Activated B cell treated with CpG ODN at 0.5 μM for 24 hours (primary cell): ENCODE measurements at regions not wholly inside any gene's neighbourhood (a gene's known extent, or its start where the extent isn't known, plus 50 kb on each side); places are given as distances from the start of the nearest gene placed in this dataset.
"Not testable (repeated sequence)": the region's sequence is repeated elsewhere in the genome, so short reads cannot be mapped to it uniquely, and the experiment has no call there.

Experiments
- ATAC-seq: fragments of 200-7000 bp; cut with Tn5 transposase; one replicate; pipeline ENCODE4 v1.10.0; 2021; ENCODE audit warnings: low read depth, mild to moderate bottlenecking, moderate library complexity
- CTCF ChIA-PET: fragments of 350-600 bp; sonication (Branson Sonifier 250); formaldehyde crosslinking; loops from one replicate; lab custom pipeline; 2021; ENCODE audit warnings: antibody characterized with exemption; lab: Charles Lee
- POLR2A ChIA-PET: fragments of 350-600 bp; sonication (Branson Sonifier 250); formaldehyde crosslinking; loops from one replicate; lab custom pipeline; 2021; ENCODE audit warnings: antibody characterized with exemption; lab: Charles Lee
- DNase-seq: peaks from one replicate; pipeline ENCODE4 v3.0.0; 2022
- H3K27ac Mint-ChIP-seq: one replicate; pipeline ENCODE4 v1.8.0; 2020; ENCODE audit warnings: mixed read lengths
- H3K27me3 Mint-ChIP-seq: one replicate; pipeline ENCODE4 v1.8.0; 2021; ENCODE audit warnings: mixed read lengths
- H3K36me3 Mint-ChIP-seq: one replicate; pipeline ENCODE4 v1.8.0; 2021; ENCODE audit warnings: low read depth, mixed read lengths
- H3K4me1 Mint-ChIP-seq: one replicate; pipeline ENCODE4 v1.8.0; 2021; ENCODE audit warnings: mixed read lengths
- H3K4me3 Mint-ChIP-seq: one replicate; pipeline ENCODE4 v1.8.0; 2020; ENCODE audit warnings: mild to moderate bottlenecking, mixed read lengths
- H3K9me3 Mint-ChIP-seq: one replicate; pipeline ENCODE4 v1.8.0; 2020; ENCODE audit warnings: mixed read lengths
- CTCF ChIP-seq: fragments of 200-600 bp; IDR thresholded peaks from one replicate; pipeline ENCODE4 v1.8.0; 2022; ENCODE audit warnings: antibody characterized with exemption, mild to moderate bottlenecking
- intact Hi-C: fragments of 100-400 bp; cut with micrococcal nuclease; formaldehyde crosslinking; loops from one replicate; pipeline ENCODE4 v1.15.1; 2024

- intact Hi-C loops = loop anchor here (1.0 to 10.0 kb wide), 5 partner anchors 21 to 633 kb away; partner anchors contain the start of gene ARFGEF2
- Mint-ChIP-seq H3K27ac (peak overlapping the region; percentile 97), H3K27me3 (no peaks in the 10 kb centered on the region), H3K36me3 (peaks cover 30% of the 10 kb centered on the region), H3K4me1 (peaks cover 59% of the 10 kb centered on the region), H3K9me3 (no peaks in the 10 kb centered on the region), H3K4me3 (peak overlapping the region; percentile 88)
- ATAC-seq (peak; percentile 81), DNase-seq (peak; percentile 73)
- POLR2A ChIA-PET = interaction anchor here (1.8 kb wide), 1 partner anchor 19 kb away, joined by 5 read pairs; no protein-coding TSS in a partner anchor
- no peak for TF ChIP-seq CTCF
- CTCF ChIA-PET = no interaction called here
Measured at GRCh38 chr20:48359692-48360341, 468.0 kb downstream of the PREX1 start.

GRCh38 chr20:48359055-48359390 lies 468.8 kb downstream of the PREX1 start:
- CTCF ChIA-PET, ATAC-seq, DNase-seq, H3K9me3 Mint-ChIP-seq, H3K27me3 Mint-ChIP-seq: not testable (repeated sequence)
- H3K27ac Mint-ChIP-seq = peak overlapping the region; percentile 97
- peaks cover 51% of the 10 kb centered on the region for H3K4me1 Mint-ChIP-seq
- peak overlapping the region; percentile 88 for H3K4me3 Mint-ChIP-seq
- POLR2A ChIA-PET = interaction anchor here (1.8 kb wide), 1 partner anchor 19 kb away, joined by 5 read pairs; no protein-coding TSS in a partner anchor
- H3K36me3 Mint-ChIP-seq = peaks cover 22% of the 10 kb centered on the region
- intact Hi-C loops = loop anchor here (1.0 kb wide), 1 partner anchor 130 kb away; no protein-coding TSS in a partner anchor

DNA sequence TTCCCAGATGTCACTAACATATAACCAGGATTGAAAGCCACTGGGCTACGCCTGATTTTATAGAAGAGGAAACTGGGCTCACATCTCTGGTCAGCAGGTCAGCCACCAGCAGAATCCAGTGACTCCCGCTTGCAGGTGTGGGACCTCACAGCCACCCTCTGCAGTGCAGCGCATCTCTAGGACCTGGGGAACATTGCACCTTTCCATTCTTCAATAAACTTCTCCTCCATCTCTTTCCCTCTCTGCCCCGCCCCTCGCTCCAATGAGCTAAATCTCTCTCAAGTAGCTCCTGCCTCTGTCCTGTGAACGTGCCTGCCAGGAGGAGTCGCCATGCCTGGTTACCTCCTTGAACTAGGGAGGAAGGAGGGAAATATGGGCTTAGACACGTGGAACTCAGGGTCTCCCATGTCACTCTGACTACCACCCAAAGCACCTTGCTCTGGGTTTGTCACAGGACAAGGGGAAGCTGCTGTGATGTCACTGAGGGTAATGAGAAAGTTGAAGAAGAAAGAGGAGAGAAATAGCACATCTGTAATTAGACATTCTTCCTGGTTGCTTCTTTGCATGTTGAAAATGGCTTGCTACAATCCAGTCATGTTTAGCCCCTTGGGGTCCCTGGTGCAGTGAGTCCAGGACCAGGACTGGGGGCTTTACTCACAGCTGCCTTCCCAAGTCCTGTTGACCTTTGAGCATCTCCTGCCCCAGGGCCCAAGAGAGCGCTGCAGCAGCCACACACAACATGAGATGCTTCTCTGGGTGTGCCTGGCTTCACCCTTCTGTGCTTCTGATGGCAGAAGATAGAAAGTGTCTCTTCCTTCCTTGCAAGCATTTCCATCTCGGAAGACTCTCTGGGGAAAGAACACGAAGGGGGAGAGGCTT lies 469.4 kb downstream of the PREX1 start:
- POLR2A ChIA-PET = no interaction called here

GRCh38 chr20:48357714-48358113 lies 470.1 kb downstream of the PREX1 start:
- DNase-seq (no peak), ATAC-seq (no peak)
- Mint-ChIP-seq H3K9me3 (no peaks in the 10 kb centered on the region), H3K36me3 (peaks cover 14% of the 10 kb centered on the region), H3K27me3 (no peaks in the 10 kb centered on the region), H3K4me3 (no peak overlapping the region), H3K4me1 (peaks cover 45% of the 10 kb centered on the region), H3K27ac (no peak overlapping the region)
- TF ChIP-seq CTCF = no peak
- ChIA-PET POLR2A (no interaction called here), CTCF (interaction anchor here (1.0 kb wide), 1 partner anchor 14 kb away, joined by 3 read pairs; no protein-coding TSS in a partner anchor)
- intact Hi-C loops = no loop called here

More for the DNA sequence above, 469.4 kb downstream of the PREX1 start:
- no peak for TF ChIP-seq CTCF
- ATAC-seq (no peak), DNase-seq (no peak)
- peak overlapping the region; percentile 97 for H3K27ac Mint-ChIP-seq
- H3K36me3 Mint-ChIP-seq = peaks cover 18% of the 10 kb centered on the region
- H3K4me3 Mint-ChIP-seq = peak overlapping the region; percentile 88
- CTCF ChIA-PET = interaction anchor here (1.0 kb wide), 1 partner anchor 15 kb away, joined by 3 read pairs; no protein-coding TSS in a partner anchor
- H3K27me3 Mint-ChIP-seq = no peaks in the 10 kb centered on the region
- H3K9me3 Mint-ChIP-seq = no peaks in the 10 kb centered on the region
- H3K4me1 Mint-ChIP-seq = peaks cover 47% of the 10 kb centered on the region
- intact Hi-C loops = loop anchor here (1.0 kb wide), 1 partner anchor 131 kb away; no protein-coding TSS in a partner anchor

- H3K27ac Mint-ChIP-seq = no peak overlapping the region
- ATAC-seq = no peak
Measured at GRCh38 chr20:48354903-48355302, 472.9 kb downstream of the PREX1 start.

More at GRCh38 chr20:48354903-48355302, 472.9 kb downstream of the PREX1 start:
- intact Hi-C loops = no loop called here
- Mint-ChIP-seq H3K9me3 (no peaks in the 10 kb centered on the region), H3K4me3 (no peak overlapping the region), H3K27me3 (peaks cover 5% of the 10 kb centered on the region), H3K4me1 (peaks cover 22% of the 10 kb centered on the region), H3K36me3 (peaks cover 2% of the 10 kb centered on the region)
- POLR2A ChIA-PET = no interaction called here
- CTCF ChIA-PET = no interaction called here
- no peak for TF ChIP-seq CTCF
- DNase-seq = no peak
